BJ (cell line): ENCODE measurements at regions not wholly inside any gene's neighbourhood (a gene's known extent, or its start where the extent isn't known, plus 50 kb on each side); places are given as distances from the start of the nearest gene placed in this dataset.

Experiments
- CTCF ChIA-PET: fragments of 350-600 bp; formaldehyde crosslinking; extraction: SDS; loops from one replicate; lab custom pipeline; 2021; ENCODE audit warnings: antibody characterized with exemption, inconsistent platforms; lab: Yijun Ruan, JAX
- POLR2A ChIA-PET: fragments of 300-600 bp; sonication (Branson Sonifier 250); formaldehyde crosslinking; extraction: SDS; loops from one replicate; lab custom pipeline; 2021; ENCODE audit warnings: antibody characterized with exemption; lab: Charles Lee
- DNase-seq: peaks from one replicate; pipeline ENCODE4 v3.0.0-alpha.2; 2011; ENCODE audit warnings: low read depth
- H3K27me3 ChIP-seq: 2 replicates; pipeline ENCODE4 v1.6.0; 2011; ENCODE audit warnings: low read length; ENCODE audit not compliant: control insufficient read depth, insufficient read depth
- H3K36me3 ChIP-seq: 2 replicates; pipeline ENCODE4 v1.5.1; 2011; ENCODE audit warnings: low read length; ENCODE audit not compliant: control insufficient read depth, insufficient read depth
- H3K4me3 ChIP-seq: 2 replicates; pipeline ENCODE4 v1.5.1; 2011; ENCODE audit warnings: low read depth, mild to moderate bottlenecking, control low read depth, low read length
- TF ChIP-seq, protein P1 (sequence below): IDR thresholded peaks from 2 replicates; pipeline ENCODE4 v1.5.1; 2011; ENCODE audit warnings: low read depth, mild to moderate bottlenecking, control low read depth, inconsistent platforms, low read length, moderate library complexity; ENCODE audit not compliant: insufficient read depth

DNA sequence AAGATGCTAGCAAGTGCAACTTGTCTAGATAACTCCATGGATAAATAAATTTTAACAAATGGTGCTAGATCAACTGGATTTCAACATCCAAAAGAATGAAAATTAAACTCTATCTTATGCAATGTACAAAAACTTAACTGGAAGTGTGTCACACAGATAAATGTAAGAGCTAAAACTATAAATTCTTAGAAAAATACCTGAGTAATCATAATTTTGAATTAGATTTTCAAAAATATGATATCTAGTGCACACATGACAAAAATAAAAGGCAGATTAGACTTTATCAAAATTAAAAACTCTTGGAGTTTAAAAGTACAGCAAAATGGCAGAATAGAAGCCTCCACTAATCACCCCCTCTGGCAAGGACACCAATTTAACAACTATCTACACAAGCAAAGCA is 1791.2 kb upstream of the CDH6 start:
- TF ChIP-seq, protein P1, sequence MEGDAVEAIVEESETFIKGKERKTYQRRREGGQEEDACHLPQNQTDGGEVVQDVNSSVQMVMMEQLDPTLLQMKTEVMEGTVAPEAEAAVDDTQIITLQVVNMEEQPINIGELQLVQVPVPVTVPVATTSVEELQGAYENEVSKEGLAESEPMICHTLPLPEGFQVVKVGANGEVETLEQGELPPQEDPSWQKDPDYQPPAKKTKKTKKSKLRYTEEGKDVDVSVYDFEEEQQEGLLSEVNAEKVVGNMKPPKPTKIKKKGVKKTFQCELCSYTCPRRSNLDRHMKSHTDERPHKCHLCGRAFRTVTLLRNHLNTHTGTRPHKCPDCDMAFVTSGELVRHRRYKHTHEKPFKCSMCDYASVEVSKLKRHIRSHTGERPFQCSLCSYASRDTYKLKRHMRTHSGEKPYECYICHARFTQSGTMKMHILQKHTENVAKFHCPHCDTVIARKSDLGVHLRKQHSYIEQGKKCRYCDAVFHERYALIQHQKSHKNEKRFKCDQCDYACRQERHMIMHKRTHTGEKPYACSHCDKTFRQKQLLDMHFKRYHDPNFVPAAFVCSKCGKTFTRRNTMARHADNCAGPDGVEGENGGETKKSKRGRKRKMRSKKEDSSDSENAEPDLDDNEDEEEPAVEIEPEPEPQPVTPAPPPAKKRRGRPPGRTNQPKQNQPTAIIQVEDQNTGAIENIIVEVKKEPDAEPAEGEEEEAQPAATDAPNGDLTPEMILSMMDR: no peak
- no peak for DNase-seq
- ChIA-PET POLR2A (no interaction called here), CTCF (no interaction called here)
- Histone ChIP-seq H3K4me3 (no peak overlapping the region), H3K27me3 (no peaks in the 10 kb centered on the region), H3K36me3 (no peaks in the 10 kb centered on the region)

DNA sequence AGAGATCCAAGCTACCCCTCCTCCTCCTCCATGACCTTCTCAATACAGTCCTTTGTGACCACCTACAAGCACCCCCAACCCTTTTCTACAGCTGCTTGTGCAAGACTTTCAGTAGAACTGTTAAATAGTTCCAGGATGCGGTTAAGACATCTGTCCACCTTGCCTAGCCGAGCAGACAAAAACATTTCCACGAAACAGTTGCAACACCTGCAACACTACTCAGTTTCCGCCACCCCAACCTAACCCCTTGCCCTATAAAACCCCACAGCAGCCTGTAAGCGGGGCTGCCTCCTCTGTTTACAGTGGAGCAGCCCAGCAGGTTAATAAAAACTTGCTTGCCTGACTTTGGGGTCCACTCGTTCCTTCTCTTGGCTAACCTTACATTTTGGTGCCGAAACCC is 1803.5 kb upstream of the CDH6 start:
- ChIA-PET CTCF (no interaction called here), POLR2A (no interaction called here)
- no peak for DNase-seq
- TF ChIP-seq, protein P1: no peak
- Histone ChIP-seq H3K4me3 (no peak overlapping the region), H3K36me3 (no peaks in the 10 kb centered on the region), H3K27me3 (no peaks in the 10 kb centered on the region)

DNA sequence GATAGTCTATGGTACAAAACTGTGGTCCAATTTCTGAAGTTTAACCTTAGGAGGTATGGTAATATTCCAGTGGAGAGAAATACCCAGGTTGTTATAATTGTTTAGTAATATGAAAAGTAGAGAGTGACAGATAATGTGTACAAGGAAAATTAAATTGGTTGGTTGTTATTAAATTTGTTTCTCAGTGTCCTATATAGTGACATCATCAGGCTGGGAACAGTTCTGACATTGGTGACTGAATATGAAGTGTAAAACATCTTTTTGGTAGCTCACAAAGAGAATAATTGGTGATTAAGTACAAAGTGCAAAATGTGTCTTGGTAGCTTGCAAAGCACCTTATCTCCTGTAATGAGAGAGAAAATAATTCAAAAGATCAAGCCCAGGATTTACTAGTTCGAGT is 1806.1 kb upstream of the CDH6 start:
- POLR2A ChIA-PET: no interaction called here
- TF ChIP-seq, protein P1: no peak

DNA sequence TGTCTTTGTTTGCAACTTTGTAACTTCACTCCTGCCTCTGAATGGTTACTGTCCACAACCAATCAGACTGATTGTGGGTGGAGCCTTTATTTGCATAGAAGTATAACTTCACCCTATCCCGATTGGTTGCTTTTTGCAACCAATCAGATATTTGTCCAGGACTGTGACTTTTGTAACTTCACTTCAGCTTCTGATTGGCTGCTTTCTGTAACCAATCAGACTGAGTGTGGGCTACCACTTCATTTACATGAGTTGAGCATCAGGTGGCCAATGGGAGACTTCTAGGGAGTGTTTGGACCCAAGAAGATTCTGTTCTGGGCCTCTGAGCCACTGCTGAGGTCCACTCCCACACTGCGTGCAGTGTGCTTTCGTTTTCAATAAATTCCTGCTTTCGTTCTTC is 1810.7 kb upstream of the CDH6 start:
- Histone ChIP-seq H3K36me3 (no peaks in the 10 kb centered on the region), H3K27me3 (no peaks in the 10 kb centered on the region), H3K4me3 (no peak overlapping the region)
- TF ChIP-seq, protein P1: no peak
- DNase-seq: no peak
- POLR2A ChIA-PET: no interaction called here
- CTCF ChIA-PET: no interaction called here

More for the DNA sequence above, 1806.1 kb upstream of the CDH6 start:
- Histone ChIP-seq H3K4me3 (no peak overlapping the region), H3K36me3 (no peaks in the 10 kb centered on the region), H3K27me3 (no peaks in the 10 kb centered on the region)
- CTCF ChIA-PET: no interaction called here
- DNase-seq: no peak

DNA sequence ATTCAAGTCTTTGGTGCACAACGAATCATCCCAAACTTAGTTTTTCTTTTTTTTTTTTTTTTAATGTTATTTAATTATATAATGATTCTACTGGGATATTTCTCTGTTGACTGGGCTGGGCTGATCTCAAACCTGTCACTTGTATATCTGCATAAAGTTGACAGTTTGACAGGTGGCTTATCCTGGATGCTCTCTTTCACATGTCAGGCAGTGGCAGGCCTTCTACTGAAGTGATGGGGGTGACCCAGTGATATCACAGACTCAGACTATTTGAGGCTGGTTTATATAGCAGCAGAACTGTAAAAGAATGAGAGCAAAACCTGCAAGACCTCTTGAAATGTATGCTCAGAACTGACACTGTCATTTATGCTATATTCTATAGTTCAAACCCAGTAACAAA is 1813.5 kb upstream of the CDH6 start:
- DNase-seq: no peak
- ChIA-PET POLR2A (no interaction called here), CTCF (no interaction called here)
- H3K27me3 ChIP-seq: no peaks in the 10 kb centered on the region
- no peak overlapping the region for H3K4me3 ChIP-seq
- no peaks in the 10 kb centered on the region for H3K36me3 ChIP-seq
- TF ChIP-seq, protein P1: no peak
